ENCODE measurements at regions not wholly inside any gene's neighbourhood (a gene's known extent, or its start where the extent isn't known, plus 50 kb on each side); places are given as distances from the start of the nearest gene placed in this dataset.

DNA sequence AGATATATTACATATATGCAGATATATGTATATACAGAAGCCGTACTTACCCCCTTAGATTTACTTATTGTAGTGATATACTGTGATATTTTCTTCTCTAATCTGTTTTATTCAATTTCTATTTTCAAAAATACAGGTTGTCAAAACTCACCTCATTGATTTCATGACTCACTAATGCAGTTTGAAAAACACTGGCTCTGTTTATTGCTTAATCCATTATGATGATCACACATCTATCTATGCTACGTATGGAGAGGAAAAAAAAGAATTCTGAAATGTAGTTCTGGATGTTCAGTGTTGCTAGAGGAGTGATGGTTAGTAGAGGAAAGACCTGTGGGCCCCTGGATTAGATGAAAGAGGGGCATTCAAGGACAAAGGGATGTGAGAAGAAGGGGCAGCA, 121.0 kb upstream of the RPS23 start:
- Mint-ChIP-seq H3K27ac (no peak overlapping the region), H3K27me3 (peaks cover 3% of the 10 kb centered on the region), H3K36me3 (no peaks in the 10 kb centered on the region), H3K4me3 (no peak overlapping the region), H3K4me1 (no peaks in the 10 kb centered on the region), H3K9me3 (ENCODE audit: low read depth) (no peaks in the 10 kb centered on the region)
- DNase-seq (no peak), ATAC-seq (no peak)
- CTCF ChIA-PET: no interaction called here

DNA sequence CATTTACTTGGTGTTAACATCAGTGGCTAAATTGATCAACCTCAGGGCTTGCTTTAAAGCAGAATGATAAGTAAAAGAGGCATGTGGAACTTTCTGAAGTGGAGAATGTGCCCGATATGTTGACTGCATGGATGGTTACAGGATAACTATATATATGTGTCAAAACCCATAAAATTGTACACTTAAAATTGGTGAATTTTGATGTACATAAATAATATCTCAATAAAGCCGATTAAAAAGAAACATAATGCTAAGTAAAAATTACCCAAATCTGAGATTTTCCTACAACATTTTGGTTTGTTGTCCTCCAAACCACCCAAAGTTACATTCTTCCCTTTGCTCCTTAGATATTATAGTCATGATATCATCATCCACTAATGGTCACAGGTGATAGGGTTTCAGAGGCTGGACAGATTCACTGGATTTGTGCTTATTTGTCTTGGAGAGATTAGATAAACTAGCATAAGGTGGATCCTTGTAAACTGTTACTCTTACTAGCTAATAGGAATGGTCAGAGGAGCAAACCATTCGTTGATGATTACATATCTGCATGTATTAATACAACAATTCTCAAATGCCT, 119.7 kb upstream of the RPS23 start:
- Mint-ChIP-seq H3K4me1 (no peaks in the 10 kb centered on the region), H3K27ac (no peak overlapping the region), H3K9me3 (ENCODE audit: low read depth) (no peaks in the 10 kb centered on the region), H3K36me3 (no peaks in the 10 kb centered on the region), H3K27me3 (peaks cover 3% of the 10 kb centered on the region), H3K4me3 (no peak overlapping the region)
- DNase-seq (no peak), ATAC-seq (no peak)
- CTCF ChIA-PET: no interaction called here

DNA sequence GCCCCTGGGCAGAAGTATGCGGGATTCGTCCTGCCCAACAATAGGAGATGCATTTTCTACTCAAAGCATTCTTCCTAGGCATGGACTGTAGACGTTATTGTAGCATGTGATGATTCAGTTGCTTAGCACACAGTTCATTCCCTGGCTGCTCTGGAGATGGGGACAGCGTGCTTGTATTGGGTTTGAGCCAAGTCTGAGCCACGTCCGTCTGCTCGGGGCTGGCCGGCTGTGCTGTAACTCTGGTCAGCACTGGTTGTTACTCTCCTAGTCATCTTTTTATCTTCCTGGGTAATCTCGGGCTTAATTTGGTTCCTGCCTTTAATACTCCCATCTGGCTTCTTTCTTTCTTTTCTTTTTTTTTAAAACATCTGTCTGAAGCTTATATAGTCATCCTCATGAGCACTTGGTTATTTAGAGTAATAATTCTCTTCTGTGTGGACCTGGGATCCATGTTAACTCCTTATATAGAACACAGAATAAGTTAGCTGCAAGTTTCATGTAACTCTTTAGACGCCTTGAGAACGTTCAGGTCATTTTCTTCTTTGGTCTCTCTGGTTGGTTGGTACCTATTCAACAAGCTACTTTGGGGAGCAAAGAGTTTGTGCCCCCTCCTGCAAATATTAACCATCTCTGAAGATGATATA, 118.8 kb upstream of the RPS23 start:
- CTCF ChIA-PET: no interaction called here
- no peaks in the 10 kb centered on the region for H3K9me3 Mint-ChIP-seq (ENCODE audit: low read depth)
- ATAC-seq: no peak

DNA sequence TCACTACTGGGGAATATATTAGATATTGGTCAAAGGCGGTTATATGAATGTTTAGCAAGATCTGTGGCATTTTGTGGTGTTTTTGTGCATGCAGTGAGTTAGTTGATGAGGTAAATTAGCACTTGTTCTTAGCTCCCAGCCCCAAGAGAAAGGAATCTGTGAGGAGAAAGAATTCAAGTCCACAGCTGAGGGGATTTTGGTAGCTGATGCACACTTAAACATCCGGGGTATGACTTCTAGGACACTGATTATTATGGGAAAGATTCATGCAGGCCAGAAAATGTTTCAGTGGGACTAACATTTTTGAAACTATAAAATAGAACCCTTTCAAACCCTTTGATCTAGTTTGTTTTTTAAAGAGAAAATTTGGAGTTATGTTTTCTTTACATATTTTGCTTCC, 118.2 kb upstream of the RPS23 start:
- no peak overlapping the region for H3K4me3 Mint-ChIP-seq
- CTCF ChIA-PET: no interaction called here
- DNase-seq (no peak), ATAC-seq (no peak)
- peaks cover 5% of the 10 kb centered on the region for H3K27me3 Mint-ChIP-seq
- no peaks in the 10 kb centered on the region for H3K4me1 Mint-ChIP-seq
- no peak overlapping the region for H3K27ac Mint-ChIP-seq
- H3K9me3 Mint-ChIP-seq (ENCODE audit: low read depth): no peaks in the 10 kb centered on the region
- H3K36me3 Mint-ChIP-seq: no peaks in the 10 kb centered on the region

More for the DNA sequence above, 118.8 kb upstream of the RPS23 start:
- Mint-ChIP-seq H3K27me3 (peaks cover 5% of the 10 kb centered on the region), H3K4me3 (no peak overlapping the region), H3K4me1 (no peaks in the 10 kb centered on the region), H3K27ac (no peak overlapping the region), H3K36me3 (no peaks in the 10 kb centered on the region)
- DNase-seq: no peak

DNA sequence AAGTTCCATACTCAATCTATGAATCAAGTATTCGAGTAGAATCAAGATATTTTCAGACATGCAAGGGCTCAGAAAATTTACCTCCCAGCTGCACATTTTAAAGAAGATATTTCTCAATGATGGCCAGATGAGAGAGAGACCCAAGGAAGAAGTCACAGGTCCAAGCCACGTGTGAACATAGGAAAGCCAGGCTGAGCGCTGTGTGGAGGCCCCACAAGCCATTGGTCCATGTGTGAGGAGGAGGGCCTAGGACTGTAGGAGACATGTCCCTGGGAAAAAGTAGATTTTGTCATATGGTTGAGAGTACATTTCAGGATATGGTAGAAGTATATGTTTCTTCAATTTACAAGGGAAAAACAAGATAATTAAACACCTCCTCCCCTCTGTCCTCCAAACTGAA, 115.8 kb upstream of the RPS23 start:
- Mint-ChIP-seq H3K4me1 (peaks cover 7% of the 10 kb centered on the region), H3K27me3 (peaks cover 5% of the 10 kb centered on the region), H3K27ac (no peak overlapping the region), H3K4me3 (no peak overlapping the region), H3K9me3 (ENCODE audit: low read depth) (no peaks in the 10 kb centered on the region), H3K36me3 (no peaks in the 10 kb centered on the region)
- ATAC-seq: no peak
- DNase-seq: no peak
- CTCF ChIA-PET: no interaction called here

DNA sequence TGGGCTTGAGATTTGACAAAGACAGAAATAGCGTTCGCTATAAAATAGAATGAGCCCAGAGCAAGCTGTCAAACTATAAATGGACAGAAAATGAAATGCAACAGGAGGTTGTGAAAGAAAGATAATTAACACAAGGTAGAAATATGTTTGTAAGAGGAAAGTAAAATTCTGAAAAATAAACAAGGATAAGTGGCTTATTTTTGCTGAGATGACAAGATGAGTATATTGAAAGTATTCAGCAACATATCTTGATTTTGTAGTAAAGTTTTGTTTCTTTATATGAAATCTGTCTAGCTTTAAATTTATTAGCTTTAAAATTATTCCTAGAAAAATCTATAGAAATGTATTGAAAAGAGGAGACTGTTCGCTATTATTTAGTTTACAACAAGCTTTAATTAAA, 111.9 kb upstream of the RPS23 start:
- Mint-ChIP-seq H3K4me1 (peaks cover 10% of the 10 kb centered on the region), H3K4me3 (no peak overlapping the region), H3K27me3 (peaks cover 2% of the 10 kb centered on the region), H3K9me3 (ENCODE audit: low read depth) (no peaks in the 10 kb centered on the region), H3K36me3 (no peaks in the 10 kb centered on the region), H3K27ac (no peak overlapping the region)
- no peak for ATAC-seq
- no peak for DNase-seq
- CTCF ChIA-PET: no interaction called here

DNA sequence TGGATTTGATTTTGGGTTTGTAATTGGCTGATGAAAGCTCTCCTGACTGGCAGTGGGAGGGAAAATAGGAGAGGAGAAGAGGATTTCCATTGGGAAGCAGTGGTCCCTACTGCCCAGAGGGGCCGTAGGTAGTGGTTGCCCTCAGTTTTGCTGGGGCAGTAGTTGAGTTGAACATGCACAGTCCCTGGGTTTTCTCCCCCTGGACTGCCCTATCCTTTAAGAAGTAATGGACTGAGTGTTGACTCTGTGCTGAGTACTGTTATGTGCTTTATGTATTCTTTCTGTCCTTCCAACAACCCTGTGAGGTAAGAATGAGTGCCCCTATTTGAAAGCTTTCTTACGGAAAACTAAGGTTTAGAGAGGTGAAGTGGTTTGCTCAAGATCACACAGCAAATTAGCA, 111.2 kb upstream of the RPS23 start:
- Mint-ChIP-seq H3K4me1 (peaks cover 10% of the 10 kb centered on the region), H3K36me3 (no peaks in the 10 kb centered on the region), H3K9me3 (ENCODE audit: low read depth) (no peaks in the 10 kb centered on the region), H3K27me3 (peaks cover 2% of the 10 kb centered on the region), H3K4me3 (no peak overlapping the region), H3K27ac (peak overlapping the region; percentile 22)
- CTCF ChIA-PET: no interaction called here
- no peak for ATAC-seq
- DNase-seq: no peak

DNA sequence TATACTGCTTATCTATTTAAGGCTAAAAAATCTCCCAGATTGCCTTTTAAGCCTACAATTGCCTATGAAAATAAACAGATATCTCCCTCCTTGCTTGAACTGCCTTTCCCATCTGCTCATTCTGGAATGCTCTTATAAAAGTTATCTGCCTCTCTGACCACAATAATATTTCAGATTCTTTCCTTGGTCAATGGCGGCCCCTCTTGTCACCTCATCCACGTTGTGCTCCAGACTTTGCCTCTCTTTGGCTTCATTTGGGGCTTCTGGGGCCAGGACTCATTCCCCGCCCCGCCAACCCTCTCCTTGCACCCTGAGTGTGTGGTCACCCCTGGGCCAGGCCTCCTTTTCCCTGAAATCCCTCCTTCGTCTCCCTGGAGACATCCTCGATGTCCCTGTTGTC, 110.0 kb upstream of the RPS23 start:
- no peaks in the 10 kb centered on the region for H3K9me3 Mint-ChIP-seq (ENCODE audit: low read depth)
- no peaks in the 10 kb centered on the region for H3K36me3 Mint-ChIP-seq
- H3K4me1 Mint-ChIP-seq: peaks cover 10% of the 10 kb centered on the region
- H3K27ac Mint-ChIP-seq: no peak overlapping the region
- no peak for ATAC-seq
- H3K27me3 Mint-ChIP-seq: peaks cover 3% of the 10 kb centered on the region
- CTCF ChIA-PET: no interaction called here
- no peak for DNase-seq
- no peak overlapping the region for H3K4me3 Mint-ChIP-seq

DNA sequence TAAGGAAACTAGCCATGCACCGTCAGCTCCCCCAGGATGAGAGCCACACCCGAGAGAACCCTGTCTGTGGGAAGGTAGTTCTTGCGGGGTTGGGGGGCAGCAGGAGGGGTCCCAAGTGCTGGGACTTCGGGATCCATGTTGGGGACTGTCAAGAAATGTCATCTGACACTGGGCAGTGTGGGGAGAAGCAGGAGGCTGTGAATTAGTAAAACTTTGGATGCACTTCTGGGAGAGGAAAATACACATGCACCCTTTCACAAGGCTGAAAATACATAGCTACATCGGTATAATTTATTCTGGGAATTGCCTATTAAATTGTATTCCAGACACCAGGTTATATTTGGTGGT, 109.6 kb upstream of the RPS23 start:
- peaks cover 5% of the 10 kb centered on the region for H3K27me3 Mint-ChIP-seq
- peaks cover 10% of the 10 kb centered on the region for H3K4me1 Mint-ChIP-seq
- no peak overlapping the region for H3K4me3 Mint-ChIP-seq
- H3K36me3 Mint-ChIP-seq: no peaks in the 10 kb centered on the region
- ATAC-seq: no peak
- no peak for DNase-seq
- CTCF ChIA-PET: no interaction called here
- H3K27ac Mint-ChIP-seq: no peak overlapping the region
- no peaks in the 10 kb centered on the region for H3K9me3 Mint-ChIP-seq (ENCODE audit: low read depth)

DNA sequence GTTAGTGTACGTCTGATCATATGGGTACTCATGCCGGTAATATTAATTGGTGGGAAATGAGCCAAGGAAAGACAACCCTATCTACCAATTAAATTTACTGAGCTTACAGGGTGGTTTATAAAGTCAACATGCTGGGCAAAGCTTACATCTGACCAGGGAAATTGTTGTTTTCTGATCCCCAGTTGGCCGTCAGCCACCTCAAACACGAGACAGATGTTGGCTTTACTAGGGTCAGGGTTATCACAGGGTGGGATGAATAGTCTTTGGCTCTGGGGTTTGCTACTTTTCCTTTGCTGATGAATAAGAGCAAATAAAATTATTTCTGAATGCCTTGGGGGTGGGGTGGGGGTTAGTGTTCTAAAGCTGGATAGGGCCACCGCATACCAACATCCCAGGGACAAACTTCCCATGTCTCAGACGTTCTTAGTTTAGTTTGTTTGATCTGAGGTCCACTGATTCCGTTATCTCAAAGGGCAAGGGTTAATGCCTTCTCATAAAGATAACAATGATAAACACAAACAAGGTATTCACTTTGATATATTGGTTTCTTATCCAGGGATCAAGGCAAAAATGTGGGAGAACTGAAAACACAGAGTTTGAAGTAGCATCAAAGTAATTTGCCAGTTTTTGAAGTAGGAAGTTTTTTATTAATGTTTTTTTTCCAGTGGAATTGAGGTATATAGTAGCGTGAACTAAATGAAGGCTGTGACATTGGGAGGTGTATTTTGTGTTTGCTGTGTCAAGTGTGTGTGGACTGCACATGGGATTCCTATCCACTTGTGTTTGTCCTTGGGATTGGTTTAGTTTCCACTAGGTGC, 109.1 kb upstream of the RPS23 start:
- Mint-ChIP-seq H3K36me3 (no peaks in the 10 kb centered on the region), H3K4me1 (peaks cover 10% of the 10 kb centered on the region), H3K9me3 (ENCODE audit: low read depth) (no peaks in the 10 kb centered on the region), H3K27ac (no peak overlapping the region), H3K4me3 (no peak overlapping the region), H3K27me3 (peaks cover 5% of the 10 kb centered on the region)
- CTCF ChIA-PET: no interaction called here
- DNase-seq: no peak
- ATAC-seq: no peak

DNA sequence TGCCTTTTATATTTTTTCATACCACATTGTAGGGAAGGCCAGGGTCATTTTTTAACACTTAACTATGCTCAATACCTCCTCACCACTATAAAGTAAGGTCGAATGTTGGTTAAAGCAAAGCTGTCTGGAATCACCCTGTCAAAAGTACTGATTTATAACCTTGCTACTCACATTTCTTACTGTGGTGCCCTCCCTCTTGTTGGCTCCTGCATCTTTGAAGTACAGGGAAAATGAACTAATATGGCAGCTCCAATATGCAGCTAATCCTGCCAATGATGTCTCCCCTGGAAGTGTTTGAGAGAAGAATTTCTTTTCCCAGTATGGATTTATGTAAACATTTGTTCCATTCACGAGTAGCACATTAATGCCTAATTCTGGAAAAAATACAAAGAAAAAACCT, 108.4 kb upstream of the RPS23 start:
- peaks cover 3% of the 10 kb centered on the region for H3K27me3 Mint-ChIP-seq
- no peaks in the 10 kb centered on the region for H3K36me3 Mint-ChIP-seq
- no peaks in the 10 kb centered on the region for H3K9me3 Mint-ChIP-seq (ENCODE audit: low read depth)
- no peak overlapping the region for H3K4me3 Mint-ChIP-seq
- no peak for ATAC-seq
- H3K4me1 Mint-ChIP-seq: peaks cover 10% of the 10 kb centered on the region
- CTCF ChIA-PET: no interaction called here
- DNase-seq: no peak
- no peak overlapping the region for H3K27ac Mint-ChIP-seq

DNA sequence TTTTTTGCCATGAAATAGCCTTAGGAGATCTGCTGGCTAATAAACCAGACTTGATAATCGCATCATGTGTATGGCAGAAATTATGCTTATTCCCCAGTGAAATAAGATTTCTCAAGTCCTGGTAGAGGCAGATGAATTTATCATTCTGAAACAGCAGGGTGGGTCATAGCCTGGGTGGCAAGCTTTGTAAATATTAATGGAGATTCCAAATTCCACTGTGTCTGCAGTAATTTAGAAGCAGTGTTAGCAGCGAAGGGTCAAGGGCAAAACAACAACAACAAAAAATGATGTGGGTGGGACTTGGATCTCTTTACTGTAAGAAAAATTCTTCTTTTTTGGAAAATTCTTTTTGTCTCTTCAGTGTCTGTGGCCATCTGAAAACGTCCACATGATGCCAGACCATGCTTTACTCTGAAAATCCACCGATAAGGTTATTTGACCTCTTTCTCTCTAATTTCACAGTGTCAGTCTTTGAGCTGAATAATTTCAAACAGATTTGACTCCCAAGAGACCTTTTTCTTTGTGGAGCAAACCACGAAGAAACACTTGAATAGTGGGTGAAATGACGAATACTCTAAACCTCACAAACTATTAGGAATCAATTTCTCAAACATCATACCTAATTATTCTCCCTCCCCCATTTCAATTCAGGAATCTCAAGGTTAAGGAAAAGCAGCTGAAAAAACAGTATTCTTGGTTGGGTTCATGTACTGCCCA, 106.0 kb upstream of the RPS23 start:
- peaks cover 6% of the 10 kb centered on the region for H3K4me1 Mint-ChIP-seq
- no peak for DNase-seq
- ATAC-seq: no peak
- no peak overlapping the region for H3K27ac Mint-ChIP-seq
- no peak overlapping the region for H3K4me3 Mint-ChIP-seq
- H3K27me3 Mint-ChIP-seq: peaks cover 3% of the 10 kb centered on the region
- CTCF ChIA-PET: no interaction called here
- H3K9me3 Mint-ChIP-seq (ENCODE audit: low read depth): no peaks in the 10 kb centered on the region
- peaks cover under 1% of the 10 kb centered on the region for H3K36me3 Mint-ChIP-seq

DNA sequence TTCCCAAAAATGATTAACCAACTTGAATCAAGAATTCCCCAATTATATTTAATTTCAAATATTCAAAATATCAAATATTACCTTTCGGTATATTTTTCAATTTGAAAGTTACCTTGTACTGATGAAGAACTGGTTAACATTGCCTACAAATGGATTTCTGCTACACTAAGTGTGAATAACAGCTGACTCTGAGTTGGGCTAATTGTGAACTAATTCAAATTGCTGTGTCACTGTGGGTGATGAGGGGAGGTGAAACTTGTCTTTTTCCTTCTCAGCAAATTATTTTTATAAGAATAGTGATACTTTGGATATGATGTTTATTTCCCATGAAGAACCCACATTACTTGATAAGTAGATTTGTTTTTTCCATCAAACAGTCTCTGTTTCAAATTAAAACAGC, 103.4 kb upstream of the RPS23 start:
- Mint-ChIP-seq H3K4me3 (no peak overlapping the region), H3K27me3 (peaks cover 3% of the 10 kb centered on the region), H3K9me3 (ENCODE audit: low read depth) (peaks cover 2% of the 10 kb centered on the region), H3K4me1 (no peaks in the 10 kb centered on the region), H3K27ac (no peak overlapping the region), H3K36me3 (peaks cover 5% of the 10 kb centered on the region)
- ATAC-seq: no peak
- no peak for DNase-seq
- CTCF ChIA-PET: no interaction called here

DNA sequence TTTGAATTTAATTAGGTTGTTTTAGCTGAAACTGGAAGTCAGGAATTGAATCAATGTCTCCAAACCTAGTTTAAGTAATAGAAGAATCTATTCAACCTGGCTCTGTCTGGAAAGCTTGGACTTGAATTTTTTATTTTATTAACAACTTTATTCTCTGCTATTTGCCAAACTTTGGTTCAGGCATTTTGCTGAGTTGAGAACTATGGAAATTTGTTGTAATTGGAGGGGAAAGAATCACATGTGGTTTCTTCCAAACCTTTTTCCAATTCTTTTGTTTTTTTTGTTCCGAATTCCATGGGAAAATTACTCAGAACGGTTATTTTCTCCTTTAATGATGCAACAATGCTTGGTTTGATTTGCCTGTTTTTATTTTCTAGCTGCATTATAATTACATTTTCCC, 98.2 kb upstream of the RPS23 start:
- DNase-seq (no peak), ATAC-seq (no peak)
- Mint-ChIP-seq H3K4me3 (no peak overlapping the region), H3K27ac (no peak overlapping the region), H3K9me3 (ENCODE audit: low read depth) (peaks cover 14% of the 10 kb centered on the region), H3K36me3 (peaks cover 20% of the 10 kb centered on the region), H3K27me3 (no peaks in the 10 kb centered on the region), H3K4me1 (peaks cover 12% of the 10 kb centered on the region)
- CTCF ChIA-PET: interaction anchor here (0.8 kb wide), 1 partner anchor 24 kb away, joined by 3 read pairs; no protein-coding TSS in a partner anchor

Measured in activated CD8-positive, alpha-beta memory T cell treated with anti-CD3 and anti-CD28 coated beads, Interleukin-2, amount 10 ng/mL, durations not matched to agents 7 days and 5 days (primary cell).